ENCODE measurements at regions not wholly inside any gene's neighbourhood (a gene's known extent, or its start where the extent isn't known, plus 50 kb on each side); places are given as distances from the start of the nearest gene placed in this dataset.

DNA sequence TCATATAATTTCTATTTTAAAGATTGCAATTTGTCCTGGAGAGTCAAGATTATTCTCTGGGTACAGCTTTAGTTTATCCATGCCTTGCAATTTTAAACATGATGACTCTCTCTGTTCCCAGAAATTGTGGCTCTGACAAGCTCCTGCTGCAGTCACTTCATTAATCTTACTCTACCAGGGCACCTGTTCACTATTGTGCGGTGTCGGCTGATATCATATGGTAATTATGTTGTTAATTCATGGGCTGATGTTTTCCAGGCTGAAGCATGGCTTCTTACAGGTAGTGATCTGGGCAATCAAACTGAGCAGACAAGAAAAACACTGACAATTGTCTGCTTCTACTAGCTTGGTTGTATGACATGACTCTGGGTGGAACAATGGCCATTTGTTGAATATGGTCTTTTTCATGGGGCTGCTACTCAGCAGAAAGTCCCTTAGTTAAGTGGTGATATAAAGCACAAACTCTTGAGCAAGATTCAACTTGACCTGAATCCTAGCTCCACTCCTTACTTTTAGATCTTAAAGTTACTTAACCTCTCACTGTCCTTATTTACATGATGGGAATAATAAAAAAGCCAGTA, 230.7 kb downstream of the FAT3 start:
- H3F3A ChIP-seq (ENCODE audit: insufficient read depth): no peaks in the 10 kb centered on the region
- no peaks in the 10 kb centered on the region for H4K20me1 ChIP-seq (ENCODE audit: low read depth, low read length)
- H3K79me2 ChIP-seq (ENCODE audit: insufficient read depth, low read length): no peaks in the 10 kb centered on the region
- H3K9me3 ChIP-seq (ENCODE audit: insufficient read depth, low read length): no peaks in the 10 kb centered on the region
- H3K9ac ChIP-seq (ENCODE audit: low read length): no peak overlapping the region
- H3K36me3 ChIP-seq (ENCODE audit: low read length): no peaks in the 10 kb centered on the region
- no peak overlapping the region for H2AFZ ChIP-seq (ENCODE audit: low read depth, low read length, severe bottlenecking)
- H3K4me2 ChIP-seq (ENCODE audit: low read depth, low read length, poor library complexity, severe bottlenecking): no peak overlapping the region
- H3K27ac ChIP-seq (ENCODE audit: low read depth, low read length): no peak overlapping the region
- no peak overlapping the region for H3K4me3 ChIP-seq (ENCODE audit: insufficient read depth, low read length, poor library complexity, severe bottlenecking)
- no peaks in the 10 kb centered on the region for H3K27me3 ChIP-seq (ENCODE audit: low read length)
- no peaks in the 10 kb centered on the region for H3K9me2 ChIP-seq (replicated peaks; ENCODE audit: insufficient read depth, low read length)
- TF ChIP-seq, protein P1, sequence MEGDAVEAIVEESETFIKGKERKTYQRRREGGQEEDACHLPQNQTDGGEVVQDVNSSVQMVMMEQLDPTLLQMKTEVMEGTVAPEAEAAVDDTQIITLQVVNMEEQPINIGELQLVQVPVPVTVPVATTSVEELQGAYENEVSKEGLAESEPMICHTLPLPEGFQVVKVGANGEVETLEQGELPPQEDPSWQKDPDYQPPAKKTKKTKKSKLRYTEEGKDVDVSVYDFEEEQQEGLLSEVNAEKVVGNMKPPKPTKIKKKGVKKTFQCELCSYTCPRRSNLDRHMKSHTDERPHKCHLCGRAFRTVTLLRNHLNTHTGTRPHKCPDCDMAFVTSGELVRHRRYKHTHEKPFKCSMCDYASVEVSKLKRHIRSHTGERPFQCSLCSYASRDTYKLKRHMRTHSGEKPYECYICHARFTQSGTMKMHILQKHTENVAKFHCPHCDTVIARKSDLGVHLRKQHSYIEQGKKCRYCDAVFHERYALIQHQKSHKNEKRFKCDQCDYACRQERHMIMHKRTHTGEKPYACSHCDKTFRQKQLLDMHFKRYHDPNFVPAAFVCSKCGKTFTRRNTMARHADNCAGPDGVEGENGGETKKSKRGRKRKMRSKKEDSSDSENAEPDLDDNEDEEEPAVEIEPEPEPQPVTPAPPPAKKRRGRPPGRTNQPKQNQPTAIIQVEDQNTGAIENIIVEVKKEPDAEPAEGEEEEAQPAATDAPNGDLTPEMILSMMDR (IDR thresholded peaks at IDR 0.05; ENCODE audit: insufficient read depth, low read length, poor library complexity, severe bottlenecking): no peak
- no peak for TF ChIP-seq EZH2phosphoT487 (conservative IDR thresholded peaks at IDR 0.05; ENCODE audit: low read length)

DNA sequence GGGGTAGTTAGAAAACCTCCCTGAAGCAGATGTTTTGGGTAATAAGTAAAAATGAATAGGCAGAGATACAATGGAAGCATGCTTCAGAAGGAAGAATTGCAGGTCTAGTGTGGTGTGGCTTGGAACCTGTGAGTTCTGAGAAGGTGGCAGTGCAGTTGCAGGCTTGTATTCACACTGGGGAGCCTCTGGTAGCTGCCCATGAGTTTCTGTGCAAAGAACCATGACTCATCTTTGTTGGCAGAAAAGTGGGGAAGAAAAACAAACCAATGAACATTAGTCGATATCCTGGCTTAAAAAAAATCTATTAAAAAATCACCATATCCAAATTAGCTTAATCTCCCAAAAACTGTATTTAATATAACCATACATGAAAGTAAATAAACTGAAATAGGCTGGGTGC, 232.6 kb downstream of the FAT3 start:
- no peak overlapping the region for H2AFZ ChIP-seq (ENCODE audit: low read depth, low read length, severe bottlenecking)
- TF ChIP-seq, protein P1 (IDR thresholded peaks at IDR 0.05; ENCODE audit: insufficient read depth, low read length, poor library complexity, severe bottlenecking): no peak
- no peak for TF ChIP-seq EZH2phosphoT487 (conservative IDR thresholded peaks at IDR 0.05; ENCODE audit: low read length)
- no peaks in the 10 kb centered on the region for H3F3A ChIP-seq (ENCODE audit: insufficient read depth)
- H3K9me3 ChIP-seq (ENCODE audit: insufficient read depth, low read length): no peaks in the 10 kb centered on the region
- H3K36me3 ChIP-seq (ENCODE audit: low read length): no peaks in the 10 kb centered on the region
- H3K27me3 ChIP-seq (ENCODE audit: low read length): no peaks in the 10 kb centered on the region
- no peak overlapping the region for H3K4me2 ChIP-seq (ENCODE audit: low read depth, low read length, poor library complexity, severe bottlenecking)
- H4K20me1 ChIP-seq (ENCODE audit: low read depth, low read length): no peaks in the 10 kb centered on the region
- H3K79me2 ChIP-seq (ENCODE audit: insufficient read depth, low read length): no peaks in the 10 kb centered on the region
- no peak overlapping the region for H3K9ac ChIP-seq (ENCODE audit: low read length)
- H3K9me2 ChIP-seq (replicated peaks; ENCODE audit: insufficient read depth, low read length): no peaks in the 10 kb centered on the region
- H3K27ac ChIP-seq (ENCODE audit: low read depth, low read length): no peak overlapping the region
- H3K4me3 ChIP-seq (ENCODE audit: insufficient read depth, low read length, poor library complexity, severe bottlenecking): no peak overlapping the region

DNA sequence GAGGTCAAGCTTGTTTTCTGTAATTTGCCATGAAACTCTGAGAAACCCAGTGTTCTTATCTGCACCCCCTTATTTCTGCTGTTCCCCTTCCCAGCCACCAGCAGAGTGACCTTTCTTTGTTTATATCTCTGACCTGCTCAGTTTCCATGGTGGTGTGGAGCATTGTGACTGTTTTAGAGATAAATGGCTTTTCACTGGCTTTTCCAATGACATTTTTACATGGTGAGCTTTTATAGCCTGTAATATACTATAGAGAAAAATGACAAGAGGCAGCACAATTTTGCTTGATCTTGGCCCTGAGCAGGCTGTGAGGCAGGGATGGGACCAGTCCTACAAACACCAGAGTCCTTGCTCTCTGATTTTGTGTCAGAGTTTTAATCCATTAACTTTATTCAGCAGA, 233.9 kb downstream of the FAT3 start:
- Histone ChIP-seq H3K79me2 (ENCODE audit: insufficient read depth, low read length) (no peaks in the 10 kb centered on the region), H3K4me2 (ENCODE audit: low read depth, low read length, poor library complexity, severe bottlenecking) (no peak overlapping the region), H3K27ac (ENCODE audit: low read depth, low read length) (no peak overlapping the region), H3K9me3 (ENCODE audit: insufficient read depth, low read length) (no peaks in the 10 kb centered on the region), H3K27me3 (ENCODE audit: low read length) (no peaks in the 10 kb centered on the region), H3K9ac (ENCODE audit: low read length) (no peak overlapping the region), H3K9me2 (replicated peaks; ENCODE audit: insufficient read depth, low read length) (no peaks in the 10 kb centered on the region; the same call in 1 of the 2 replicates), H2AFZ (ENCODE audit: low read depth, low read length, severe bottlenecking) (no peak overlapping the region), H3K36me3 (ENCODE audit: low read length) (no peaks in the 10 kb centered on the region), H3F3A (ENCODE audit: insufficient read depth) (no peaks in the 10 kb centered on the region), H4K20me1 (ENCODE audit: low read depth, low read length) (no peaks in the 10 kb centered on the region), H3K4me3 (ENCODE audit: insufficient read depth, low read length, poor library complexity, severe bottlenecking) (no peak overlapping the region)
- no peak for TF ChIP-seq EZH2phosphoT487 (conservative IDR thresholded peaks at IDR 0.05; ENCODE audit: low read length)
- TF ChIP-seq, protein P1 (IDR thresholded peaks at IDR 0.05; ENCODE audit: insufficient read depth, low read length, poor library complexity, severe bottlenecking): no peak

All from SU-DHL-6 (cell line).